ENCODE measurements at regions not wholly inside any gene's neighbourhood (a gene's known extent, or its start where the extent isn't known, plus 50 kb on each side); places are given as distances from the start of the nearest gene placed in this dataset.

DNA sequence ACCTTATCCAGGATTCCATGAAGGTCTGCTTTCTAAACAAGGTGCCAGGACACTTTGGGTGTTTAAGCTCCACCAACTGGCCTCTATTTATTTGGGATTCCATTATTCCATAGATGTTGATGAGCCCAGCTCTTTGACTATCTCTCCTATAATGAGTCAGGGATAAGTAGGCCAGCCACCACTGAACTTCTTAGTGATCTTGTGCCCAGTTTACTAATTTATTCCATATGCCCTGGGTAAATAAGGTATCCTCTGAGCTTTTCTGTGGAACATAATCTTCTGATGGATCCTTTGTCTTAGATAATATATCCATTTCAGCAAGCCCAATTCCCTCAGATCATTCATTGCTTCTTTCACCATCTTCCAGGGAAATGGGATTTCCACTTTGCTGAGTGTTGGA, 535.0 kb downstream of the FOXG1 start:
- TF ChIP-seq, protein P1, sequence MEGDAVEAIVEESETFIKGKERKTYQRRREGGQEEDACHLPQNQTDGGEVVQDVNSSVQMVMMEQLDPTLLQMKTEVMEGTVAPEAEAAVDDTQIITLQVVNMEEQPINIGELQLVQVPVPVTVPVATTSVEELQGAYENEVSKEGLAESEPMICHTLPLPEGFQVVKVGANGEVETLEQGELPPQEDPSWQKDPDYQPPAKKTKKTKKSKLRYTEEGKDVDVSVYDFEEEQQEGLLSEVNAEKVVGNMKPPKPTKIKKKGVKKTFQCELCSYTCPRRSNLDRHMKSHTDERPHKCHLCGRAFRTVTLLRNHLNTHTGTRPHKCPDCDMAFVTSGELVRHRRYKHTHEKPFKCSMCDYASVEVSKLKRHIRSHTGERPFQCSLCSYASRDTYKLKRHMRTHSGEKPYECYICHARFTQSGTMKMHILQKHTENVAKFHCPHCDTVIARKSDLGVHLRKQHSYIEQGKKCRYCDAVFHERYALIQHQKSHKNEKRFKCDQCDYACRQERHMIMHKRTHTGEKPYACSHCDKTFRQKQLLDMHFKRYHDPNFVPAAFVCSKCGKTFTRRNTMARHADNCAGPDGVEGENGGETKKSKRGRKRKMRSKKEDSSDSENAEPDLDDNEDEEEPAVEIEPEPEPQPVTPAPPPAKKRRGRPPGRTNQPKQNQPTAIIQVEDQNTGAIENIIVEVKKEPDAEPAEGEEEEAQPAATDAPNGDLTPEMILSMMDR (IDR thresholded peaks at IDR 0.05), result no peak

- TF ChIP-seq, protein P1 (IDR thresholded peaks at IDR 0.05), result no peak
These were observed 543.6 kb downstream of the FOXG1 start for GRCh38 chr14:29310210-29310609.

DNA sequence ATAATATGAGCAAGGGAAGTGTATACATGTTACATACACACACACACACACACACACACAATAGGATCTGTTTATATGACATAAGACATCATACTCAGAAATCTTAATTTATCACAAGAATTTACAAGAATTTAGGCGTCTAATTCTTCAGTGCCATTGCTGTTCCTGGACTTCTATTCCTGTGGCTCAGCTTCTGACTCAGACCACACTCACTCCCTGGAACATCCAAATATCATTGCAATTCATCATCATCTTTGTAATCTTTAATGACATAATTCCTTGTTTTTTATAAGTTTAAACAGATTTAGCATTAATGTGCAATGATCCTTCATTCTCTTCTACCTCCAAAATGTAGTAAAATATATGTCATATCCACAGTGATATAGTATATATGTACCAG, 544.2 kb downstream of the FOXG1 start:
- TF ChIP-seq, protein P1 (IDR thresholded peaks at IDR 0.05), result no peak

- TF ChIP-seq, protein P1 (IDR thresholded peaks at IDR 0.05), result no peak
These were observed 545.4 kb downstream of the FOXG1 start for GRCh38 chr14:29311983-29312382.

DNA sequence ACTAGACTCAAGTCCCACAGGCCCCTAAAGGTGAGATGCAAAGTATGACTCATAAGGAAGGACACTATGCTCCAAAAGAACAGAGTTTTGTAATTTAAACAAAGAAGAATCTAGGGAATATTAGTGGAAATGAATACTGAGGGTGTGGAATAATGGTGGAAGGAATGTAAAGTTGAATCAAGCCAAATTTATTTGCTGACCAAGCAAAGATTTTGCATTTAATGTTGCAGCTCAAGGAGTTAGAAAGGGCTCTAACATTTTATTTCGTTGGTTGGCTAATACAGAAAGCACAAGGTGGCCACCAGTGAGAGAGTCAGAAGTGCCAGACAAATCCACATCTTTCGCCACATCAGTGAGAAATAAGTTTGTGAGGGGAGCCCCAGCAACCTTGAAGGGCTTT, 550.3 kb downstream of the FOXG1 start:
- TF ChIP-seq, protein P1 (IDR thresholded peaks at IDR 0.05), result no peak

GRCh38 chr14:29317423-29317822, 550.8 kb downstream of the FOXG1 start:
- TF ChIP-seq, protein P1 (IDR thresholded peaks at IDR 0.05), result no peak

GRCh38 chr14:29320286-29320685, 553.7 kb downstream of the FOXG1 start:
- TF ChIP-seq, protein P1 (IDR thresholded peaks at IDR 0.05), result no peak

- TF ChIP-seq, protein P1 (IDR thresholded peaks at IDR 0.05), result no peak
These were observed 555.1 kb downstream of the FOXG1 start for GRCh38 chr14:29321646-29322045.
